ENCODE measurements at regions not wholly inside any gene's neighbourhood (a gene's known extent, or its start where the extent isn't known, plus 50 kb on each side); places are given as distances from the start of the nearest gene placed in this dataset.

- intact Hi-C loops (cut with DNase I) = no loop called here
- Histone ChIP-seq H3K27ac (no peak overlapping the region), H3K4me1 (no peaks in the 10 kb centered on the region), H3K9me3 (no peaks in the 10 kb centered on the region), H3K36me3 (no peaks in the 10 kb centered on the region), H3K4me3 (replicated peaks in 1 of 3) (no peak overlapping the region), H3K27me3 (no peaks in the 10 kb centered on the region)
- 91 to 94% methylated on average over 7 of the region's 7 CpGs for WGBS, 2 donors
- DNase-seq = no peak
- no peak for TF ChIP-seq POLR2A (IDR thresholded peaks at IDR 0.05)
- TF ChIP-seq CTCF (IDR thresholded peaks at IDR 0.05) = no peak
These were observed 357.9 kb downstream of the RPS24 start for GRCh38 chr10:78391585-78391984.

GRCh38 chr10:78392197-78392596 is 358.5 kb downstream of the RPS24 start:
- Histone ChIP-seq H3K27me3 (no peaks in the 10 kb centered on the region), H3K27ac (no peak overlapping the region), H3K36me3 (no peaks in the 10 kb centered on the region), H3K4me3 (replicated peaks in 1 of 3) (no peak overlapping the region), H3K9me3 (no peaks in the 10 kb centered on the region), H3K4me1 (no peaks in the 10 kb centered on the region)
- WGBS, 2 donors = 95 to 96% methylated on average over 2 of the region's 2 CpGs
- DNase-seq = no peak
- intact Hi-C loops (cut with DNase I) = no loop called here
- TF ChIP-seq CTCF (IDR thresholded peaks at IDR 0.05) (no peak), POLR2A (IDR thresholded peaks at IDR 0.05) (no peak)

- H3K27me3 ChIP-seq = no peaks in the 10 kb centered on the region
- no peak for TF ChIP-seq CTCF (IDR thresholded peaks at IDR 0.05)
- TF ChIP-seq POLR2A (IDR thresholded peaks at IDR 0.05) = no peak
- intact Hi-C loops (cut with DNase I) = no loop called here
- H3K27ac ChIP-seq = no peak overlapping the region
- no peaks in the 10 kb centered on the region for H3K36me3 ChIP-seq
- H3K4me3 ChIP-seq (replicated peaks in 1 of 3) = no peak overlapping the region
- DNase-seq = no peak
- H3K4me1 ChIP-seq = no peaks in the 10 kb centered on the region
- no peaks in the 10 kb centered on the region for H3K9me3 ChIP-seq
These were observed 359.4 kb downstream of the RPS24 start for GRCh38 chr10:78393094-78393493.

GRCh38 chr10:78394047-78394446 is 360.4 kb downstream of the RPS24 start:
- Histone ChIP-seq H3K36me3 (no peaks in the 10 kb centered on the region), H3K4me1 (no peaks in the 10 kb centered on the region), H3K27ac (no peak overlapping the region), H3K27me3 (no peaks in the 10 kb centered on the region), H3K9me3 (no peaks in the 10 kb centered on the region), H3K4me3 (replicated peaks in 1 of 3) (no peak overlapping the region)
- DNase-seq = no peak
- WGBS, 2 donors = 94 to 100% methylated on average over 2 to 4 of the region's 4 CpGs
- intact Hi-C loops (cut with DNase I) = no loop called here
- TF ChIP-seq POLR2A (IDR thresholded peaks at IDR 0.05) = no peak
- no peak for TF ChIP-seq CTCF (IDR thresholded peaks at IDR 0.05)

GRCh38 chr10:78395162-78395561 is 361.5 kb downstream of the RPS24 start:
- Histone ChIP-seq H3K9me3 (no peaks in the 10 kb centered on the region), H3K36me3 (no peaks in the 10 kb centered on the region), H3K4me1 (no peaks in the 10 kb centered on the region), H3K4me3 (replicated peaks in 1 of 3) (no peak overlapping the region), H3K27me3 (no peaks in the 10 kb centered on the region), H3K27ac (no peak overlapping the region)
- 94 to 95% methylated on average over 4 of the region's 4 CpGs for WGBS, 2 donors
- DNase-seq = no peak
- intact Hi-C loops (cut with DNase I) = no loop called here
- TF ChIP-seq CTCF (IDR thresholded peaks at IDR 0.05) (no peak), POLR2A (IDR thresholded peaks at IDR 0.05) (no peak)

All from thyroid gland (tissue), 4 donors.